ENCODE measurements at regions not wholly inside any gene's neighbourhood (a gene's known extent, or its start where the extent isn't known, plus 50 kb on each side); places are given as distances from the start of the nearest gene placed in this dataset.
A peak's percentile ranks its signal among the peaks of the same experiment; 100 is the strongest.

GRCh38 chr3:43873723-43874122 is 183.0 kb downstream of the ABHD5 start:
- Histone ChIP-seq H3K36me3 (ENCODE audit: low read depth) (no peaks in the 10 kb centered on the region), H3K4me2 (ENCODE audit: unreplicated experiment) (no peak overlapping the region), H3K9me3 (ENCODE audit: low read depth) (no peaks in the 10 kb centered on the region), H3K27me3 (replicated peaks; ENCODE audit: insufficient read depth) (no peaks in the 10 kb centered on the region), H3K4me1 (ENCODE audit: insufficient read depth) (peaks cover 53% of the 10 kb centered on the region), H3K9me2 (ENCODE audit: insufficient read depth) (no peaks in the 10 kb centered on the region), H2AFZ (no peak overlapping the region), H3K9ac (no peak overlapping the region), H3F3A (ENCODE audit: insufficient read depth) (peaks cover 16% of the 10 kb centered on the region), H3K79me2 (ENCODE audit: insufficient read depth) (no peaks in the 10 kb centered on the region), H3K4me3 (no peak overlapping the region), H3K27ac (no peak overlapping the region), H4K20me1 (ENCODE audit: insufficient read depth) (no peaks in the 10 kb centered on the region)
- DNase-seq = no peak
- in situ Hi-C loops (cut with MboI) = no loop called here
- 93 to 96% methylated on average over 7 of the region's 7 CpGs for WGBS, 2 experiments (ENCODE audit: low coverage in 1 of 2, low lambda C conversion rate in 2 of 2, missing lambda C conversion rate in 2 of 2)
- TF ChIP-seq EZH2 (IDR thresholded peaks at IDR 0.05; ENCODE audit: insufficient read depth, poor library complexity, severe bottlenecking) = no peak
- no peak for TF ChIP-seq EZH2phosphoT487 (IDR thresholded peaks at IDR 0.05; ENCODE audit: insufficient read depth, low read depth)

DNA sequence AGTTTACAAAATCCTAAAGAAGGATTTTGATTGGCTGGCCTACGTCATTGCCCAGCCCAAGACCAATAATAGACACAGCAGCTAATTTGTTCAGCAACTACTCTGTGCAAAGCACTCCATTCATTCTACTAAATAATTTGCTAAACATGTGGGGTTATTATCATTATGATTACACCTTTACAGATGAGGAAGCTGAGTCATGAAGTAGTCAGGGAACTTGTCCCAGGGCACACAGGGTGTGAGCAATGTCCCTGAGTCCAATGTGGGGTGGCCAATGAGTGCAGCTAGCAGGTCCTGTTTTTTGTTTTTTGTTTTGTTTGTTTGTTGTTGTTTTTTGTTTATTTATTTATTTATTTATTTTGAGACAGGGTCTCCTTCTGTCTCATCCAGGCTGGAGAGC is 183.6 kb downstream of the ABHD5 start:
- H3K79me2 ChIP-seq (ENCODE audit: insufficient read depth) = no peaks in the 10 kb centered on the region
- no peaks in the 10 kb centered on the region for H3K9me2 ChIP-seq (ENCODE audit: insufficient read depth)
- in situ Hi-C loops (cut with MboI) = no loop called here
- peaks cover 52% of the 10 kb centered on the region for H3K4me1 ChIP-seq (ENCODE audit: insufficient read depth)
- H2AFZ ChIP-seq = no peak overlapping the region
- H3K27ac ChIP-seq = no peak overlapping the region
- no peaks in the 10 kb centered on the region for H3K27me3 ChIP-seq (replicated peaks; ENCODE audit: insufficient read depth)
- 100% methylated on average over 1 of the region's 1 CpG for WGBS, 2 experiments (ENCODE audit: low coverage in 1 of 2, low lambda C conversion rate in 2 of 2, missing lambda C conversion rate in 2 of 2)
- no peak overlapping the region for H3K4me3 ChIP-seq
- no peak for DNase-seq
- TF ChIP-seq EZH2 (IDR thresholded peaks at IDR 0.05; ENCODE audit: insufficient read depth, poor library complexity, severe bottlenecking) (no peak), EZH2phosphoT487 (IDR thresholded peaks at IDR 0.05; ENCODE audit: insufficient read depth, low read depth) (no peak)
- no peak overlapping the region for H3K9ac ChIP-seq
- H3K9me3 ChIP-seq (ENCODE audit: low read depth) = no peaks in the 10 kb centered on the region
- no peak overlapping the region for H3K4me2 ChIP-seq (ENCODE audit: unreplicated experiment)
- no peaks in the 10 kb centered on the region for H4K20me1 ChIP-seq (ENCODE audit: insufficient read depth)
- peaks cover 15% of the 10 kb centered on the region for H3F3A ChIP-seq (ENCODE audit: insufficient read depth)
- H3K36me3 ChIP-seq (ENCODE audit: low read depth) = no peaks in the 10 kb centered on the region

- DNase-seq = peak; percentile 30
- Histone ChIP-seq H3K9me3 (ENCODE audit: low read depth) (no peaks in the 10 kb centered on the region), H3K79me2 (ENCODE audit: insufficient read depth) (no peaks in the 10 kb centered on the region), H3K9ac (no peak overlapping the region), H3K4me3 (no peak overlapping the region), H2AFZ (no peak overlapping the region), H4K20me1 (ENCODE audit: insufficient read depth) (no peaks in the 10 kb centered on the region), H3K27me3 (replicated peaks; ENCODE audit: insufficient read depth) (no peaks in the 10 kb centered on the region), H3K9me2 (ENCODE audit: insufficient read depth) (no peaks in the 10 kb centered on the region), H3K4me1 (ENCODE audit: insufficient read depth) (peaks cover 48% of the 10 kb centered on the region), H3K4me2 (ENCODE audit: unreplicated experiment) (no peak overlapping the region), H3K27ac (no peak overlapping the region), H3F3A (ENCODE audit: insufficient read depth) (peaks cover 11% of the 10 kb centered on the region), H3K36me3 (ENCODE audit: low read depth) (no peaks in the 10 kb centered on the region)
- in situ Hi-C loops (cut with MboI) = no loop called here
- 100% methylated on average over 1 of the region's 1 CpG for WGBS, 2 experiments (ENCODE audit: low coverage in 1 of 2, low lambda C conversion rate in 2 of 2, missing lambda C conversion rate in 2 of 2)
- TF ChIP-seq EZH2 (IDR thresholded peaks at IDR 0.05; ENCODE audit: insufficient read depth, poor library complexity, severe bottlenecking) (no peak), EZH2phosphoT487 (IDR thresholded peaks at IDR 0.05; ENCODE audit: insufficient read depth, low read depth) (no peak)
These were observed 184.0 kb downstream of the ABHD5 start for GRCh38 chr3:43874731-43875130.

GRCh38 chr3:43876648-43877047 is 185.9 kb downstream of the ABHD5 start:
- no peak overlapping the region for H3K9ac ChIP-seq
- H3K9me2 ChIP-seq (ENCODE audit: insufficient read depth) = no peaks in the 10 kb centered on the region
- WGBS, 2 experiments (ENCODE audit: low coverage in 1 of 2, low lambda C conversion rate in 2 of 2, missing lambda C conversion rate in 2 of 2) = 88 to 97% methylated on average over 2 of the region's 2 CpGs
- DNase-seq = no peak
- no peaks in the 10 kb centered on the region for H3K79me2 ChIP-seq (ENCODE audit: insufficient read depth)
- H3K27me3 ChIP-seq (replicated peaks; ENCODE audit: insufficient read depth) = no peaks in the 10 kb centered on the region
- no peak overlapping the region for H3K4me3 ChIP-seq
- in situ Hi-C loops (cut with MboI) = no loop called here
- TF ChIP-seq EZH2 (IDR thresholded peaks at IDR 0.05; ENCODE audit: insufficient read depth, poor library complexity, severe bottlenecking) = no peak
- no peak for TF ChIP-seq EZH2phosphoT487 (IDR thresholded peaks at IDR 0.05; ENCODE audit: insufficient read depth, low read depth)
- no peaks in the 10 kb centered on the region for H3F3A ChIP-seq (ENCODE audit: insufficient read depth)
- H4K20me1 ChIP-seq (ENCODE audit: insufficient read depth) = no peaks in the 10 kb centered on the region
- H3K4me1 ChIP-seq (ENCODE audit: insufficient read depth) = peaks cover 28% of the 10 kb centered on the region
- no peaks in the 10 kb centered on the region for H3K36me3 ChIP-seq (ENCODE audit: low read depth)
- no peak overlapping the region for H2AFZ ChIP-seq
- no peaks in the 10 kb centered on the region for H3K9me3 ChIP-seq (ENCODE audit: low read depth)
- H3K27ac ChIP-seq = no peak overlapping the region
- no peak overlapping the region for H3K4me2 ChIP-seq (ENCODE audit: unreplicated experiment)

DNA sequence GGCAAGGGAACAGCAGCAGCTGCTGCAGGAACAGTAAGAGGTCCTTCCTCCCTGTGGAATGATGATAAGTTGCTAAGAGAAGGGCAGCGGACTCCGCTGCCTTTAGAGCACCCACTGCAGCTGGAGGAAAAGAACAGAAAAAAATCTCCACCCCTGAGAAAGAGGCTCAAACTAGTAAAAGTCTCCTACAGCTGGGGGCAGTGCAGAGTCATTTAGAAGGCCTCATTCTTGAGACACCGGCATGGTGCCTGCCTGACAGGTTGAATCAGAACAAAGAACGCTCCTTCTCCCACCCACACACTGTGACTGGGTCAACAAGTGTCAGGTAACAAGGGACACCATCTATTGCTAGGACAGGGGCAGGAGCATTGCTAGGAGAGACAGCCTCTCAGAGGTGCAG is 188.4 kb downstream of the ABHD5 start:
- H3K9me2 ChIP-seq (ENCODE audit: insufficient read depth) = no peaks in the 10 kb centered on the region
- no peak overlapping the region for H3K9ac ChIP-seq
- no peak overlapping the region for H3K27ac ChIP-seq
- no peaks in the 10 kb centered on the region for H3K27me3 ChIP-seq (replicated peaks; ENCODE audit: insufficient read depth)
- TF ChIP-seq EZH2 (IDR thresholded peaks at IDR 0.05; ENCODE audit: insufficient read depth, poor library complexity, severe bottlenecking) (no peak), EZH2phosphoT487 (IDR thresholded peaks at IDR 0.05; ENCODE audit: insufficient read depth, low read depth) (no peak)
- H3K4me2 ChIP-seq (ENCODE audit: unreplicated experiment) = no peak overlapping the region
- 0 out of 2 replicates have a peak, but pooled peaks cover 6% of the 10 kb centered on the region for H3K4me1 ChIP-seq (ENCODE audit: insufficient read depth)
- no peaks in the 10 kb centered on the region for H3K36me3 ChIP-seq (ENCODE audit: low read depth)
- peak; percentile 43 for DNase-seq
- no peak overlapping the region for H2AFZ ChIP-seq
- in situ Hi-C loops (cut with MboI) = no loop called here
- no peaks in the 10 kb centered on the region for H3K9me3 ChIP-seq (ENCODE audit: low read depth)
- H4K20me1 ChIP-seq (ENCODE audit: insufficient read depth) = no peaks in the 10 kb centered on the region
- no peak overlapping the region for H3K4me3 ChIP-seq
- 12 to 19% methylated on average over 4 of the region's 4 CpGs for WGBS, 2 experiments (ENCODE audit: low coverage in 1 of 2, low lambda C conversion rate in 2 of 2, missing lambda C conversion rate in 2 of 2)
- no peaks in the 10 kb centered on the region for H3F3A ChIP-seq (ENCODE audit: insufficient read depth)
- H3K79me2 ChIP-seq (ENCODE audit: insufficient read depth) = no peaks in the 10 kb centered on the region

Measured in GM23248 (cell line).